ENCODE measurements at regions not wholly inside any gene's neighbourhood (a gene's known extent, or its start where the extent isn't known, plus 50 kb on each side); places are given as distances from the start of the nearest gene placed in this dataset.

- TF ChIP-seq CTCF (IDR thresholded peaks at IDR 0.05) = no peak
- no peaks in the 10 kb centered on the region for H3K79me2 ChIP-seq
- no peak overlapping the region for H3K9ac ChIP-seq
- H3K36me3 ChIP-seq (ENCODE audit: control insufficient read depth, insufficient read depth, low read length) = no peaks in the 10 kb centered on the region
- H3K9me3 ChIP-seq (ENCODE audit: control insufficient read depth, low read length) = no peaks in the 10 kb centered on the region
- no peaks in the 10 kb centered on the region for H3K27me3 ChIP-seq (ENCODE audit: control insufficient read depth, insufficient read depth, low read length)
- no peak overlapping the region for H3K4me3 ChIP-seq (ENCODE audit: low read depth, low read length)
- no peaks in the 10 kb centered on the region for H3K4me1 ChIP-seq
- no peak overlapping the region for H2AFZ ChIP-seq
- H3K4me2 ChIP-seq (ENCODE audit: low read length) = no peak overlapping the region
- no peak overlapping the region for H3K27ac ChIP-seq
Measured at GRCh38 chr21:18545908-18546307, 142.3 kb upstream of the TMPRSS15 start.

DNA sequence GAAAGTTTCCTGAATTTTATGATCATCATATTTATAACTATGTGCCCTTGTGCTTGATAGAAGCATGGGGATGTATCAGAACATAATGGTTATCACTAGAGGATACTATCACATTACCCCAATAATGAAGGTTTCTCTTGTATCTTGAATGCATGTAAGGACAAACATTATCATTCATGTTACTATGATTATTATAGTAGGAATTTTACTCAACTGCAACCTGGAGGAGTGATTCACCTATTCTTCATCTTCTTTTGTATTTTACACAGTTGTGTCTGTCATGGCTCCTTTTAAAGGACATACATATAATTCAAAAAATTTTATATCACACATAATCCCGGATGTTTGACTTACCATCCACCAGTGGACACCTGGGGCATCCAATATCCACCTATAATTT is 143.8 kb upstream of the TMPRSS15 start:
- TF ChIP-seq CTCF (IDR thresholded peaks at IDR 0.05) = no peak
- no peak overlapping the region for H3K4me2 ChIP-seq (ENCODE audit: low read length)
- H3K4me3 ChIP-seq (ENCODE audit: low read depth, low read length) = no peak overlapping the region
- H3K27ac ChIP-seq = no peak overlapping the region
- H2AFZ ChIP-seq = no peak overlapping the region
- no peaks in the 10 kb centered on the region for H3K36me3 ChIP-seq (ENCODE audit: control insufficient read depth, insufficient read depth, low read length)
- no peaks in the 10 kb centered on the region for H3K79me2 ChIP-seq
- H3K4me1 ChIP-seq = no peaks in the 10 kb centered on the region
- H3K9me3 ChIP-seq (ENCODE audit: control insufficient read depth, low read length) = no peaks in the 10 kb centered on the region
- H3K9ac ChIP-seq = no peak overlapping the region
- no peaks in the 10 kb centered on the region for H3K27me3 ChIP-seq (ENCODE audit: control insufficient read depth, insufficient read depth, low read length)

GRCh38 chr21:18548249-18548648 is 144.7 kb upstream of the TMPRSS15 start:
- no peak overlapping the region for H3K27ac ChIP-seq
- H3K79me2 ChIP-seq = no peaks in the 10 kb centered on the region
- no peak overlapping the region for H3K4me2 ChIP-seq (ENCODE audit: low read length)
- H3K9me3 ChIP-seq (ENCODE audit: control insufficient read depth, low read length) = no peaks in the 10 kb centered on the region
- no peak for TF ChIP-seq CTCF (IDR thresholded peaks at IDR 0.05)
- H3K36me3 ChIP-seq (ENCODE audit: control insufficient read depth, insufficient read depth, low read length) = no peaks in the 10 kb centered on the region
- H3K4me1 ChIP-seq = no peaks in the 10 kb centered on the region
- no peaks in the 10 kb centered on the region for H3K27me3 ChIP-seq (ENCODE audit: control insufficient read depth, insufficient read depth, low read length)
- no peak overlapping the region for H2AFZ ChIP-seq
- no peak overlapping the region for H3K4me3 ChIP-seq (ENCODE audit: low read depth, low read length)
- H3K9ac ChIP-seq = no peak overlapping the region

GRCh38 chr21:18549214-18549905 is 145.8 kb upstream of the TMPRSS15 start:
- TF ChIP-seq CTCF (IDR thresholded peaks at IDR 0.05) = no peak

DNA sequence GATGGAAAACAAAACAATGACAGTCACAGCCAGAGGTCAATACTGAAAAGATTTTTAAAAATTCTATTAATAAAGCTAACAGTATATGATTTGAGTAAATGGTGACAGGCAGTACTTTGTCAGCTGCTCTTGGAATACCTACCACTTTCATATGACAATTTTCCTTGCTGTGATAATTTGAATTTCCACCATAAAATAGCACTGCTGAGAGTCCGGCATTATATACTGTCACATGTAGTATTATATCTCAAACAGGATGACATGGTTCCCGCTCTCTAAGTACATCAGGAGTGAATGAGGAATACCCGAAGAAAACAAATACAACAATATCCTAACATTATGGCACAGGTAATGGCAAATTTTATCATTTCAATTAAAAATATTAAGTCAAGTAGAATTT is 146.8 kb upstream of the TMPRSS15 start:
- no peaks in the 10 kb centered on the region for H3K79me2 ChIP-seq
- H3K27ac ChIP-seq = no peak overlapping the region
- no peak for TF ChIP-seq CTCF (IDR thresholded peaks at IDR 0.05)
- no peaks in the 10 kb centered on the region for H3K4me1 ChIP-seq
- no peak overlapping the region for H3K4me2 ChIP-seq (ENCODE audit: low read length)
- H3K9me3 ChIP-seq (ENCODE audit: control insufficient read depth, low read length) = no peaks in the 10 kb centered on the region
- no peak overlapping the region for H2AFZ ChIP-seq
- H3K36me3 ChIP-seq (ENCODE audit: control insufficient read depth, insufficient read depth, low read length) = no peaks in the 10 kb centered on the region
- no peaks in the 10 kb centered on the region for H3K27me3 ChIP-seq (ENCODE audit: control insufficient read depth, insufficient read depth, low read length)
- no peak overlapping the region for H3K9ac ChIP-seq
- no peak overlapping the region for H3K4me3 ChIP-seq (ENCODE audit: low read depth, low read length)

More at GRCh38 chr21:18549214-18549905, 145.8 kb upstream of the TMPRSS15 start:
- H3K36me3 ChIP-seq (ENCODE audit: control insufficient read depth, insufficient read depth, low read length) = no peaks in the 10 kb centered on the region
- no peaks in the 10 kb centered on the region for H3K27me3 ChIP-seq (ENCODE audit: control insufficient read depth, insufficient read depth, low read length)
- no peak overlapping the region for H2AFZ ChIP-seq
- no peaks in the 10 kb centered on the region for H3K9me3 ChIP-seq (ENCODE audit: control insufficient read depth, low read length)
- H3K4me1 ChIP-seq = no peaks in the 10 kb centered on the region
- H3K27ac ChIP-seq = no peak overlapping the region
- H3K9ac ChIP-seq = no peak overlapping the region
- no peak overlapping the region for H3K4me3 ChIP-seq (ENCODE audit: low read depth, low read length)
- no peaks in the 10 kb centered on the region for H3K79me2 ChIP-seq
- H3K4me2 ChIP-seq (ENCODE audit: low read length) = no peak overlapping the region
